Stimulated activated memory B cell treated with anti-CD40 and anti-IgM and Interleukin-4, amounts not matched to agents 10 μg/mL and 1 μg/mL and 100 μg/mL, for 72 hours (primary cell): ENCODE measurements at regions not wholly inside any gene's neighbourhood (a gene's known extent, or its start where the extent isn't known, plus 50 kb on each side); places are given as distances from the start of the nearest gene placed in this dataset.
A peak's percentile ranks its signal among the peaks of the same experiment; 100 is the strongest.

ENCODE experiments used
- ATAC-seq: fragments of 150-1000 bp; cut with Tn5 transposase; 2 replicates; pipeline ENCODE4 v1.10.0; 2021
- H3K27ac Mint-ChIP-seq: one replicate; pipeline ENCODE4 v1.8.0; 2022; ENCODE audit warnings: mild to moderate bottlenecking, mixed read lengths
- H3K27me3 Mint-ChIP-seq: one replicate; pipeline ENCODE4 v1.8.0; 2022; ENCODE audit warnings: mixed read lengths
- H3K36me3 Mint-ChIP-seq: one replicate; pipeline ENCODE4 v1.8.0; 2022; ENCODE audit warnings: mixed read lengths
- H3K4me1 Mint-ChIP-seq: one replicate; pipeline ENCODE4 v1.8.0; 2022; ENCODE audit warnings: mixed read lengths
- H3K4me3 Mint-ChIP-seq: one replicate; pipeline ENCODE4 v1.8.0; 2022; ENCODE audit warnings: mild to moderate bottlenecking, moderate library complexity, mixed read lengths
- H3K9me3 Mint-ChIP-seq: one replicate; pipeline ENCODE4 v1.8.0; 2022; ENCODE audit warnings: mixed read lengths

- no peaks in the 10 kb centered on the region for H3K36me3 Mint-ChIP-seq
- no peaks in the 10 kb centered on the region for H3K27me3 Mint-ChIP-seq
- H3K9me3 Mint-ChIP-seq, result peaks cover 5% of the 10 kb centered on the region
- peak; percentile 78 for ATAC-seq
- peaks cover 17% of the 10 kb centered on the region for H3K4me1 Mint-ChIP-seq
- no peak overlapping the region for H3K4me3 Mint-ChIP-seq
- H3K27ac Mint-ChIP-seq, result no peak overlapping the region
These were observed 52.7 kb upstream of the NCK2 start for GRCh38 chr2:105691947-105692390.

DNA sequence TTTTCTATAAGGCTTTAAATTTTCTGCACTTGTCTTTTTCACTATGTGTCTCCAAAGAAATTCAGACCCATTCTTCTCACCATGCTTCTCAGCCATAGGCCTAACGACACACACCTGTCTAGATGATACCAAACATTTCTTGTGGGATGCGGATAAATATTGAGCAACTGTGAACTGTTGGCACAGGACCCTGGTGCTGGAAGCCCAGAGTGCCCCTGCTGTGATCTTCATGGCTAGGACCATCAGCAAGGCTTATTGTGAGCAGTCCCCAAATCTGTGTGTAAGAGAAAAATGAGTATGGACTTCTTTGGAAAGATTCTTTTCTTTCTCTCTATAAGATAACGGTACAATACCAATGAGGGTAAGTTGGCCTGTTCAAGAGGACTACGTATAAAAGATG lies 54.1 kb upstream of the NCK2 start:
- Mint-ChIP-seq H3K27me3 (no peaks in the 10 kb centered on the region), H3K27ac (no peak overlapping the region), H3K36me3 (no peaks in the 10 kb centered on the region), H3K4me3 (no peak overlapping the region), H3K9me3 (peaks cover 5% of the 10 kb centered on the region), H3K4me1 (peaks cover 17% of the 10 kb centered on the region)
- no peak for ATAC-seq

GRCh38 chr2:105689484-105689883 lies 55.2 kb upstream of the NCK2 start:
- peaks cover 17% of the 10 kb centered on the region for H3K4me1 Mint-ChIP-seq
- no peak for ATAC-seq
- no peak overlapping the region for H3K4me3 Mint-ChIP-seq
- H3K27ac Mint-ChIP-seq, result no peak overlapping the region
- no peaks in the 10 kb centered on the region for H3K27me3 Mint-ChIP-seq
- no peaks in the 10 kb centered on the region for H3K36me3 Mint-ChIP-seq
- peaks cover 5% of the 10 kb centered on the region for H3K9me3 Mint-ChIP-seq

- H3K4me1 Mint-ChIP-seq, result peaks cover 12% of the 10 kb centered on the region
These were observed 55.8 kb upstream of the NCK2 start for GRCh38 chr2:105688946-105689345.

GRCh38 chr2:105686588-105686987 lies 58.1 kb upstream of the NCK2 start:
- peaks cover 5% of the 10 kb centered on the region for H3K9me3 Mint-ChIP-seq
- H3K4me3 Mint-ChIP-seq, result no peak overlapping the region
- H3K27me3 Mint-ChIP-seq, result no peaks in the 10 kb centered on the region
- H3K4me1 Mint-ChIP-seq, result peaks cover 6% of the 10 kb centered on the region
- no peak for ATAC-seq
- no peak overlapping the region for H3K27ac Mint-ChIP-seq
- no peaks in the 10 kb centered on the region for H3K36me3 Mint-ChIP-seq

More at GRCh38 chr2:105688946-105689345, 55.8 kb upstream of the NCK2 start:
- Mint-ChIP-seq H3K4me3 (no peak overlapping the region), H3K27me3 (no peaks in the 10 kb centered on the region), H3K27ac (no peak overlapping the region), H3K9me3 (peaks cover 5% of the 10 kb centered on the region), H3K36me3 (no peaks in the 10 kb centered on the region)
- ATAC-seq, result no peak

- ATAC-seq, result no peak
- Mint-ChIP-seq H3K27me3 (peaks cover 32% of the 10 kb centered on the region), H3K27ac (no peak overlapping the region), H3K36me3 (no peaks in the 10 kb centered on the region), H3K9me3 (no peaks in the 10 kb centered on the region), H3K4me1 (no peaks in the 10 kb centered on the region), H3K4me3 (no peak overlapping the region)
These were observed 61.7 kb upstream of the NCK2 start for GRCh38 chr2:105683011-105683492.

GRCh38 chr2:105682401-105682800 lies 62.3 kb upstream of the NCK2 start:
- no peak for ATAC-seq
- Mint-ChIP-seq H3K9me3 (no peaks in the 10 kb centered on the region), H3K27me3 (peaks cover 34% of the 10 kb centered on the region), H3K36me3 (no peaks in the 10 kb centered on the region), H3K4me3 (no peak overlapping the region), H3K27ac (no peak overlapping the region), H3K4me1 (no peaks in the 10 kb centered on the region)

- Mint-ChIP-seq H3K36me3 (no peaks in the 10 kb centered on the region), H3K9me3 (no peaks in the 10 kb centered on the region), H3K27ac (no peak overlapping the region), H3K27me3 (peaks cover 39% of the 10 kb centered on the region), H3K4me1 (no peaks in the 10 kb centered on the region), H3K4me3 (no peak overlapping the region)
- ATAC-seq, result no peak
These were observed 62.8 kb upstream of the NCK2 start for GRCh38 chr2:105681927-105682326.

GRCh38 chr2:105680357-105680756 lies 64.4 kb upstream of the NCK2 start:
- Mint-ChIP-seq H3K4me3 (no peak overlapping the region), H3K27me3 (peaks cover 46% of the 10 kb centered on the region), H3K4me1 (no peaks in the 10 kb centered on the region), H3K27ac (no peak overlapping the region), H3K9me3 (no peaks in the 10 kb centered on the region), H3K36me3 (no peaks in the 10 kb centered on the region)
- no peak for ATAC-seq

- Mint-ChIP-seq H3K4me3 (no peak overlapping the region), H3K27ac (no peak overlapping the region), H3K36me3 (no peaks in the 10 kb centered on the region), H3K4me1 (no peaks in the 10 kb centered on the region), H3K9me3 (no peaks in the 10 kb centered on the region), H3K27me3 (peaks cover 46% of the 10 kb centered on the region)
- no peak for ATAC-seq
These were observed 66.4 kb upstream of the NCK2 start for GRCh38 chr2:105678346-105678745.

- H3K4me3 Mint-ChIP-seq, result no peak overlapping the region
- H3K36me3 Mint-ChIP-seq, result no peaks in the 10 kb centered on the region
- H3K4me1 Mint-ChIP-seq, result no peaks in the 10 kb centered on the region
- H3K9me3 Mint-ChIP-seq, result no peaks in the 10 kb centered on the region
- no peak overlapping the region for H3K27ac Mint-ChIP-seq
- peaks cover 46% of the 10 kb centered on the region for H3K27me3 Mint-ChIP-seq
- no peak for ATAC-seq
These were observed 66.8 kb upstream of the NCK2 start for GRCh38 chr2:105677901-105678300.

GRCh38 chr2:105675841-105676240 lies 68.9 kb upstream of the NCK2 start:
- no peak overlapping the region for H3K4me3 Mint-ChIP-seq
- H3K27me3 Mint-ChIP-seq, result peaks cover 42% of the 10 kb centered on the region
- ATAC-seq, result no peak

DNA sequence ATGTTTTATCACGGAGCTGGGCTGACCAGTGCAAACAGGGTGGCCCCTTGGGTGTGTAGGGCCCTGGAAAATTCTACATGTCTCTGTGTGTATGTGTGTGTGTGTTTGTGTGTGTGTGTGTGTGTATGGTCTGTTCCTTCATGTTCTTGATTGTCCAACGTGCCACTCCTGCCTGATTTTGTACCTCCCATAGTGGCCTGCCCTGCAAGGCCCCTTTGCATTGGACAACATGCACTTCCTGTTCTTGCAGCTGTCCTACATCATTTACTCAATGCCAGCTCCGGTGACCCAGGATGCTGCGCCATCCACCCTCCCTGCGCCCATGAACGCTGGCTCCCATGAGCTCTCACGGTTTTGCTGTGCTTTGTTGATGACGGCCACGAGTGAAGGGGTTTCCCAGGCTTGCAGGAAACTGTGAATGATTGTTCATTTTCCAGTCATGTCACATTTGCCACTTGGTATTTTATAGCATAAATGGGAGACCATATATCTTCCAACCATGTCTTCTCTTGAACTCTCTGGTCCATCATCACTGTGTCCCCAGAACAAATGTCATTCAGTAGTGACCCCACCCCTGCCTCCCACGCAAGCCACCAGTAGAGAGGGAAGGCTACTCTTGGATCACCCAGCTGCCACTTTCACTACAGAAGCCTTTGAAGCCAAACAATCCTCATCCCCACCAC lies 69.7 kb upstream of the NCK2 start:
- Mint-ChIP-seq H3K36me3 (no peaks in the 10 kb centered on the region), H3K9me3 (no peaks in the 10 kb centered on the region), H3K27me3 (peaks cover 34% of the 10 kb centered on the region), H3K4me1 (no peaks in the 10 kb centered on the region), H3K4me3 (no peak overlapping the region), H3K27ac (no peak overlapping the region)
- peak; percentile 24 for ATAC-seq

More at GRCh38 chr2:105675841-105676240, 68.9 kb upstream of the NCK2 start:
- Mint-ChIP-seq H3K27ac (no peak overlapping the region), H3K36me3 (no peaks in the 10 kb centered on the region), H3K9me3 (no peaks in the 10 kb centered on the region), H3K4me1 (no peaks in the 10 kb centered on the region)

DNA sequence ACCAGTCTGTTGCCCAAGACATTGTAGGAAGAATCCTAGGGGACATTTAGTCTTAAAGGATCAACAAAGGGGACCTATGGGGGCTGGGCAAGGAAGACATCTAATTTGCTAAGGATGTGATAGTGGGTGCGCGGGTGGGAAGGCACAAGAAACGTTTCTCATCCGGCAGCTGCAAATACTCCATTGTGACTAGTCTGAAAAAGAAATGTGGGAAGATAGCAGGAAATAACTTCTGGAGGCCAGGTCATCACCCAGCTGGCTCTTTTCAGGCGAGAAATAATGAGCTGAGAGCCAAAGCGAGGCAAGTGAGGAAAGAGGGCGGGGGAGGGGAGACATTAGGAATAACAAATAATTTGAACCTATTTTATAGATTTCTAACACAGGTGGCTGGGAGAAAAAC lies 70.3 kb upstream of the NCK2 start:
- Mint-ChIP-seq H3K4me1 (no peaks in the 10 kb centered on the region), H3K36me3 (no peaks in the 10 kb centered on the region), H3K9me3 (no peaks in the 10 kb centered on the region), H3K27ac (no peak overlapping the region), H3K27me3 (peaks cover 28% of the 10 kb centered on the region), H3K4me3 (no peak overlapping the region)
- no peak for ATAC-seq

GRCh38 chr2:105671156-105671555 lies 73.6 kb upstream of the NCK2 start:
- H3K9me3 Mint-ChIP-seq, result peaks cover 7% of the 10 kb centered on the region
- no peak overlapping the region for H3K27ac Mint-ChIP-seq
- H3K4me3 Mint-ChIP-seq, result no peak overlapping the region
- H3K4me1 Mint-ChIP-seq, result no peaks in the 10 kb centered on the region
- no peaks in the 10 kb centered on the region for H3K36me3 Mint-ChIP-seq
- no peaks in the 10 kb centered on the region for H3K27me3 Mint-ChIP-seq
- ATAC-seq, result no peak

DNA sequence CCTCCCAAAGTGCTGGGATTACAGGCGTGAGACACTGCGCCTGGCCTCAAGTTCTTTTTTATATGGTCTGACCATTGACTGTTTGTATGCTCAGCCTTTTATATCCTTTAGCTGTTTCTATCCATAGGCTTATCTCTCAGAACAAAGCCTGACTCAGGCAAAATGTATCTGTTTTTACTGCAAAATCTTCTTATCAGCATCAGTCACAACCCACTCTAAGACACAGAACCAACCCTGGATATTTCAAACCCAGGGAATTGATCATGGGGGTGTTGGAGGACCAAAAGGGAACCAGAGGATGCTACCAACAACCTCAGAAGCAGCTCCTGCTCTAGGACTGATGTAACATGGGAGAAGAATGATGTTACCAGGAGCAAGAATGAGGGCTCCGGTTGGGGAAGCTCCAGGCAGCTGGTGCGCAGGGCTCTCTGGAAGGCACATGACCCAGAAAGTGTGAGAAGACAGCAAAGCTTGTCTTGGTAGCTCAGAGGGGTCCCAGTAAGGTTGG lies 75.3 kb upstream of the NCK2 start:
- H3K36me3 Mint-ChIP-seq, result peaks cover 6% of the 10 kb centered on the region
- no peaks in the 10 kb centered on the region for H3K4me1 Mint-ChIP-seq
- no peaks in the 10 kb centered on the region for H3K27me3 Mint-ChIP-seq
- no peak overlapping the region for H3K4me3 Mint-ChIP-seq
- no peak overlapping the region for H3K27ac Mint-ChIP-seq
- no peak for ATAC-seq
- H3K9me3 Mint-ChIP-seq, result peaks cover 15% of the 10 kb centered on the region
